Gastroesophageal sphincter (tissue), 3 donors: ENCODE measurements at regions not wholly inside any gene's neighbourhood (a gene's known extent, or its start where the extent isn't known, plus 50 kb on each side); places are given as distances from the start of the nearest gene placed in this dataset.

ENCODE experiments used
- CTCF ChIP-seq, 4 experiments: fragments of 200-600 bp in 2 of 4; fragments of 450-650 bp in 2 of 4; sonication (generic) in 1 of 4; IDR thresholded peaks; one replicate each; pipeline ENCODE4 v1.5.1; 2017 to 2019; ENCODE audit warnings: antibody characterized with exemption in 4 of 4, mild to moderate bottlenecking in 2 of 4, moderate library complexity in 2 of 4
- EP300 ChIP-seq: sonication (generic); formaldehyde crosslinking; IDR thresholded peaks from one replicate; pipeline ENCODE4 v1.6.1; 2017; ENCODE audit warnings: antibody characterized with exemption, mild to moderate bottlenecking
- POLR2A ChIP-seq, 2 donors: fragments of 450-650 bp; IDR thresholded peaks; one replicate each; pipeline ENCODE4 v1.6.1; 2017; ENCODE audit warnings: antibody characterized with exemption in 2 of 2, mild to moderate bottlenecking in 2 of 2, moderate library complexity in 1 of 2
- POLR2AphosphoS5 ChIP-seq: sonication (generic); formaldehyde crosslinking; IDR thresholded peaks from one replicate; pipeline ENCODE4 v1.6.1; 2017; ENCODE audit warnings: antibody characterized with exemption

GRCh38 chr14:61113561-61114225 lies 132.6 kb downstream of the SLC38A6 start:
- no peak for TF ChIP-seq CTCF (IDR thresholded peaks at IDR 0.05)
- TF ChIP-seq POLR2A (IDR thresholded peaks at IDR 0.05), result no peak
- TF ChIP-seq POLR2AphosphoS5, result no peak
- no peak for TF ChIP-seq EP300
